Endothelial cell of umbilical vein (primary cell): ENCODE measurements at regions not wholly inside any gene's neighbourhood (a gene's known extent, or its start where the extent isn't known, plus 50 kb on each side); places are given as distances from the start of the nearest gene placed in this dataset.

Experiments used
- BruUV-seq: library from RNA; stranded (reverse); fragments of 400-500 nt; replicated peaks from 2 replicates; lab custom pipeline; 2021; lab: Mats Ljungman, UMichigan
- CTCF ChIA-PET: fragments of 300-600, 350-600 bp; sonication (Branson Sonifier 250); formaldehyde crosslinking; loops from one replicate; lab custom pipeline; 2021; ENCODE audit warnings: antibody characterized with exemption, inconsistent platforms; lab: Charles Lee
- POLR2A ChIA-PET: fragments of 300-600, 350-600 bp; sonication (Branson Sonifier 250); formaldehyde crosslinking; loops from one replicate; lab custom pipeline; 2021; ENCODE audit warnings: antibody characterized with exemption, inconsistent platforms; lab: Charles Lee
- DNase-seq: peaks from one replicate; pipeline ENCODE4 v3.0.0-alpha.2; 2011; ENCODE audit warnings: low read depth, low spot score
- FAIRE-seq: peaks from 2 replicates; lab custom pipeline; 2011; peaks lifted over from hg19 to GRCh38; lab: Jason Lieb, UNC
- H2AFZ ChIP-seq: 2 replicates; pipeline ENCODE4 v1.6.0; 2012; ENCODE audit warnings: low read depth, low read length, control low read depth, inconsistent platforms
- H3K27ac ChIP-seq: 2 replicates; pipeline ENCODE4 v1.5.1; 2011; ENCODE audit warnings: low read depth, mild to moderate bottlenecking, control low read depth, low read length, moderate library complexity; ENCODE audit not compliant: insufficient read depth
- H3K27me3 ChIP-seq, 2 experiments: 2 replicates each; pipeline versions ENCODE4 v1.6.0 to v1.6.1; 2011; ENCODE audit warnings: low read length in 2 of 2, mixed read lengths in 1 of 2; ENCODE audit not compliant: control insufficient read depth in 2 of 2, insufficient read depth in 2 of 2
- H3K36me3 ChIP-seq, 2 experiments: 2 replicates in 1 of 2; 3 replicates in 1 of 2; pipeline ENCODE4 v1.5.1; 2011; ENCODE audit warnings: low read length in 2 of 2, mild to moderate bottlenecking in 1 of 2, moderate library complexity in 1 of 2; ENCODE audit not compliant: control insufficient read depth in 2 of 2, insufficient read depth in 2 of 2; ENCODE audit errors: extremely low read depth in 1 of 2
- H3K4me1 ChIP-seq: 3 replicates; pipeline ENCODE4 v1.5.1; 2011; ENCODE audit warnings: mild to moderate bottlenecking, low read length; ENCODE audit not compliant: control insufficient read depth, insufficient read depth; ENCODE audit errors: extremely low read depth
- H3K4me2 ChIP-seq: 2 replicates; pipeline ENCODE4 v1.6.1; 2011; ENCODE audit warnings: low read length, control low read depth, mixed read lengths; ENCODE audit not compliant: insufficient read depth
- H3K4me3 ChIP-seq, 3 experiments: fragments of 200-600 bp in 1 of 3; sonication (generic), shearing (Covaris generic) in 1 of 3; replicated peaks in 1 of 3; 2 replicates each; pipeline ENCODE4 v1.5.1; 2011 to 2016; ENCODE audit warnings: control low read depth in 3 of 3, low read length in 3 of 3, mild to moderate bottlenecking in 2 of 3, inconsistent platforms in 1 of 3, low read depth in 1 of 3, moderate library complexity in 1 of 3; ENCODE audit not compliant: insufficient read depth in 1 of 3
- H3K79me2 ChIP-seq: 2 replicates; pipeline ENCODE4 v1.6.0; 2012; ENCODE audit warnings: low read length, inconsistent platforms; ENCODE audit not compliant: control insufficient read depth, insufficient read depth
- H3K9ac ChIP-seq: replicated peaks from 2 replicates; pipeline ENCODE3; 2011; ENCODE audit warnings: low read length, control low read depth; ENCODE audit not compliant: insufficient read depth; ENCODE audit errors: extremely low read depth
- H3K9me1 ChIP-seq: replicated peaks from 3 replicates; pipeline ENCODE4 v1.6.0; 2011; ENCODE audit warnings: mild to moderate bottlenecking, low read length; ENCODE audit not compliant: control insufficient read depth, insufficient read depth; ENCODE audit errors: extremely low read depth
- H3K9me3 ChIP-seq: replicated peaks from 2 replicates; pipeline ENCODE4 v1.5.1; 2012; ENCODE audit warnings: low read length, inconsistent platforms; ENCODE audit not compliant: control insufficient read depth, insufficient read depth
- H4K20me1 ChIP-seq: replicated peaks from 2 replicates; pipeline ENCODE3; 2011; ENCODE audit warnings: mild to moderate bottlenecking, low read length; ENCODE audit not compliant: control insufficient read depth, insufficient read depth; ENCODE audit errors: extremely low read depth
- CTCF ChIP-seq, 2 donors: IDR thresholded peaks; 1 replicate in 1 of 2; 2 replicates in 1 of 2; pipeline ENCODE4 v1.5.1; 2011; ENCODE audit warnings: low read length in 2 of 2, mild to moderate bottlenecking in 2 of 2, moderate library complexity in 2 of 2, control low read depth in 1 of 2, inconsistent platforms in 1 of 2, low read depth in 1 of 2; ENCODE audit not compliant: insufficient read depth in 1 of 2; ENCODE audit errors: extremely low read depth in 1 of 2
- EZH2 ChIP-seq: IDR thresholded peaks from 2 replicates; pipeline ENCODE4 v1.6.1; 2012; ENCODE audit warnings: borderline replicate concordance, low read depth, mild to moderate bottlenecking, moderate library complexity, low read length, inconsistent platforms; ENCODE audit not compliant: severe bottlenecking
- FOS ChIP-seq: IDR thresholded peaks from 2 replicates; pipeline ENCODE4 v1.6.1; 2011; ENCODE audit warnings: mild to moderate bottlenecking, low read length, moderate library complexity, borderline replicate concordance; ENCODE audit not compliant: insufficient read depth
- GATA2 ChIP-seq: IDR thresholded peaks from 2 replicates; pipeline ENCODE4 v1.7.0; 2011; ENCODE audit warnings: low read depth, mild to moderate bottlenecking, moderate library complexity, mixed read lengths, low read length; ENCODE audit not compliant: insufficient read length, insufficient read depth
- JUN ChIP-seq: IDR thresholded peaks from 2 replicates; pipeline ENCODE4 v1.6.1; 2011; ENCODE audit warnings: borderline replicate concordance, low read depth; ENCODE audit not compliant: insufficient read length, insufficient read depth
- MAX ChIP-seq: IDR thresholded peaks from 2 replicates; pipeline ENCODE4 v1.6.1; 2011; ENCODE audit not compliant: insufficient read depth, insufficient read length
- MYC ChIP-seq: IDR thresholded peaks from one replicate; pipeline ENCODE4 v1.6.1; 2011; ENCODE audit warnings: mild to moderate bottlenecking, low read depth, low read length
- POLR2A ChIP-seq: IDR thresholded peaks from 2 replicates; pipeline ENCODE4 v1.6.1; 2012; ENCODE audit warnings: low read depth, mild to moderate bottlenecking, control low read depth, low read length
- POLR2AphosphoS5 ChIP-seq: IDR thresholded peaks from 2 replicates; pipeline ENCODE4 v1.6.1; 2012; ENCODE audit warnings: low read depth, mild to moderate bottlenecking, control low read depth, low read length, moderate library complexity; ENCODE audit not compliant: insufficient read depth
- dilution Hi-C: fragments of 300-500 bp; cut with MboI; formaldehyde crosslinking; loops from one replicate; pipeline ENCODE4 v1.15.0; 2019; ENCODE audit warnings: low sequenced_read_pairs; ENCODE audit not compliant: extremely low pct_ligation_motif_present
- intact Hi-C: fragments of 100-400 bp; cut with micrococcal nuclease; formaldehyde crosslinking; loops from one replicate; pipeline ENCODE4 v1.10.0; 2022

GRCh38 chr22:27125539-27125938, 468.2 kb downstream of the MIAT start:
- no peaks in the 10 kb centered on the region for H3K4me1 ChIP-seq
- ChIA-PET CTCF (no interaction called here), POLR2A (no interaction called here)
- no peak overlapping the region for H2AFZ ChIP-seq
- H3K4me2 ChIP-seq: no peak overlapping the region
- TF ChIP-seq EZH2 (no peak), POLR2A (no peak), JUN (no peak), MYC (no peak), MAX (no peak), POLR2AphosphoS5 (no peak), CTCF (IDR thresholded peaks at IDR 0.05; ENCODE audit: extremely low read depth in 1 of 2, insufficient read depth in 1 of 2, low read depth in 1 of 2, low read length in 2 of 2) (no peak), FOS (no peak), GATA2 (no peak)
- dilution Hi-C loops (no loop called here), intact Hi-C loops (no loop called here)
- no peaks in the 10 kb centered on the region for H3K9me3 ChIP-seq
- BruUV-seq: no TSS peak
- H3K36me3 ChIP-seq: no peaks in the 10 kb centered on the region
- no peaks in the 10 kb centered on the region for H3K27me3 ChIP-seq
- H4K20me1 ChIP-seq: no peaks in the 10 kb centered on the region
- DNase-seq: no peak
- H3K27ac ChIP-seq: no peak overlapping the region
- H3K9me1 ChIP-seq: no peaks in the 10 kb centered on the region
- FAIRE-seq: no peak
- H3K9ac ChIP-seq: no peak overlapping the region
- H3K79me2 ChIP-seq: no peaks in the 10 kb centered on the region
- H3K4me3 ChIP-seq: no peak overlapping the region
